Caco-2 (cell line): ENCODE measurements at regions not wholly inside any gene's neighbourhood (a gene's known extent, or its start where the extent isn't known, plus 50 kb on each side); places are given as distances from the start of the nearest gene placed in this dataset.

Source experiments
- BruUV-seq: library from RNA; stranded (reverse); fragments of 400-500 nt; replicated peaks from 2 replicates; lab custom pipeline; 2021; lab: Mats Ljungman, UMichigan
- CTCF ChIA-PET: fragments of 300-600 bp; sonication (Branson Sonifier 250); formaldehyde crosslinking; loops from one replicate; lab custom pipeline; 2022; ENCODE audit warnings: antibody characterized with exemption; lab: Charles Lee
- POLR2A ChIA-PET: fragments of 300-600 bp; sonication (Branson Sonifier 250); formaldehyde crosslinking; loops from one replicate; lab custom pipeline; 2022; ENCODE audit warnings: antibody characterized with exemption; lab: Charles Lee
- DNase-seq, 2 experiments: peaks; one replicate each; pipeline versions ENCODE4 v3.0.0 to v3.0.0-alpha.2; 2020 to 2022
- H3K27me3 ChIP-seq: replicated peaks from 2 replicates; pipeline ENCODE4 v1.6.0; 2011; ENCODE audit warnings: low read length; ENCODE audit not compliant: control insufficient read depth, insufficient read depth
- H3K36me3 ChIP-seq: 2 replicates; pipeline ENCODE4 v1.5.1; 2011; ENCODE audit warnings: low read length; ENCODE audit not compliant: control insufficient read depth, insufficient read depth
- H3K4me1 ChIP-seq: fragments of 250-450 bp; sonication (Bioruptor Pico); 2 replicates; pipeline ENCODE4 v1.5.1; 2020; ENCODE audit warnings: mild to moderate bottlenecking
- H3K4me3 ChIP-seq: 2 replicates; pipeline ENCODE4 v1.5.1; 2011; ENCODE audit warnings: low read depth, mild to moderate bottlenecking, control low read depth, low read length
- H3K9me3 ChIP-seq: fragments of 250-450 bp; sonication (Bioruptor Pico); 2 replicates; pipeline ENCODE4 v1.5.1; 2020; ENCODE audit warnings: mild to moderate bottlenecking, moderate library complexity
- H3K27ac Mint-ChIP-seq: one replicate; pipeline ENCODE4 v1.8.0; 2022; ENCODE audit warnings: mixed read lengths; ENCODE audit not compliant: unreplicated experiment
- H3K27me3 Mint-ChIP-seq: one replicate; pipeline ENCODE4 v1.8.0; 2022; ENCODE audit warnings: mixed read lengths; ENCODE audit not compliant: insufficient read depth, unreplicated experiment
- H3K36me3 Mint-ChIP-seq: one replicate; pipeline ENCODE4 v1.8.0; 2022; ENCODE audit warnings: mild to moderate bottlenecking, mixed read lengths; ENCODE audit not compliant: insufficient read depth, unreplicated experiment
- H3K4me1 Mint-ChIP-seq: one replicate; pipeline ENCODE4 v1.8.0; 2022; ENCODE audit warnings: low read depth, mixed read lengths; ENCODE audit not compliant: unreplicated experiment
- H3K4me3 Mint-ChIP-seq: one replicate; pipeline ENCODE4 v1.8.0; 2022; ENCODE audit warnings: mild to moderate bottlenecking, moderate library complexity, mixed read lengths; ENCODE audit not compliant: unreplicated experiment
- H3K9me3 Mint-ChIP-seq: one replicate; pipeline ENCODE4 v1.8.0; 2022; ENCODE audit warnings: mixed read lengths; ENCODE audit not compliant: unreplicated experiment
- intact Hi-C: fragments of 100-400 bp; cut with micrococcal nuclease; formaldehyde crosslinking; loops from one replicate; pipeline ENCODE4 v1.10.0; 2022; ENCODE audit not compliant: unreplicated experiment
- TF ChIP-seq, protein P1 (sequence below), 2 experiments: fragments of 200-600 bp in 1 of 2; IDR thresholded peaks; 1 replicate in 1 of 2; 2 replicates in 1 of 2; pipeline versions ENCODE4 v1.5.1 to v1.8.0; 2011 to 2022; ENCODE audit warnings: antibody characterized with exemption in 1 of 2, control low read depth in 1 of 2, inconsistent platforms in 1 of 2, low read depth in 1 of 2, low read length in 1 of 2, mild to moderate bottlenecking in 1 of 2, moderate library complexity in 1 of 2; ENCODE audit not compliant: insufficient read depth in 1 of 2, severe bottlenecking in 1 of 2, unreplicated experiment in 1 of 2

GRCh38 chr9:78448960-78449673, 152.2 kb downstream of the PSAT1 start:
- TF ChIP-seq, protein P1, sequence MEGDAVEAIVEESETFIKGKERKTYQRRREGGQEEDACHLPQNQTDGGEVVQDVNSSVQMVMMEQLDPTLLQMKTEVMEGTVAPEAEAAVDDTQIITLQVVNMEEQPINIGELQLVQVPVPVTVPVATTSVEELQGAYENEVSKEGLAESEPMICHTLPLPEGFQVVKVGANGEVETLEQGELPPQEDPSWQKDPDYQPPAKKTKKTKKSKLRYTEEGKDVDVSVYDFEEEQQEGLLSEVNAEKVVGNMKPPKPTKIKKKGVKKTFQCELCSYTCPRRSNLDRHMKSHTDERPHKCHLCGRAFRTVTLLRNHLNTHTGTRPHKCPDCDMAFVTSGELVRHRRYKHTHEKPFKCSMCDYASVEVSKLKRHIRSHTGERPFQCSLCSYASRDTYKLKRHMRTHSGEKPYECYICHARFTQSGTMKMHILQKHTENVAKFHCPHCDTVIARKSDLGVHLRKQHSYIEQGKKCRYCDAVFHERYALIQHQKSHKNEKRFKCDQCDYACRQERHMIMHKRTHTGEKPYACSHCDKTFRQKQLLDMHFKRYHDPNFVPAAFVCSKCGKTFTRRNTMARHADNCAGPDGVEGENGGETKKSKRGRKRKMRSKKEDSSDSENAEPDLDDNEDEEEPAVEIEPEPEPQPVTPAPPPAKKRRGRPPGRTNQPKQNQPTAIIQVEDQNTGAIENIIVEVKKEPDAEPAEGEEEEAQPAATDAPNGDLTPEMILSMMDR (IDR thresholded peaks at IDR 0.05; ENCODE audit: insufficient read depth in 1 of 2, low read depth in 1 of 2, low read length in 1 of 2, severe bottlenecking in 1 of 2, unreplicated experiment in 1 of 2): no peak
- H3K27ac Mint-ChIP-seq: no peak overlapping the region
- Histone ChIP-seq H3K4me3 (no peak overlapping the region), H3K36me3 (no peaks in the 10 kb centered on the region), H3K9me3 (no peaks in the 10 kb centered on the region), H3K4me1 (no peaks in the 10 kb centered on the region), H3K27me3 (no peaks in the 10 kb centered on the region)
- ChIA-PET POLR2A (no interaction called here), CTCF (no interaction called here)
- H3K36me3 Mint-ChIP-seq: no peaks in the 10 kb centered on the region
- no TSS peak for BruUV-seq
- H3K9me3 Mint-ChIP-seq: no peaks in the 10 kb centered on the region
- DNase-seq: no peak
- intact Hi-C loops: loop anchor here (10.0 kb wide), 1 partner anchor 156 kb away; no protein-coding TSS in a partner anchor
- no peak overlapping the region for H3K4me3 Mint-ChIP-seq
- peaks cover 3% of the 10 kb centered on the region for H3K27me3 Mint-ChIP-seq
- H3K4me1 Mint-ChIP-seq: no peaks in the 10 kb centered on the region

DNA sequence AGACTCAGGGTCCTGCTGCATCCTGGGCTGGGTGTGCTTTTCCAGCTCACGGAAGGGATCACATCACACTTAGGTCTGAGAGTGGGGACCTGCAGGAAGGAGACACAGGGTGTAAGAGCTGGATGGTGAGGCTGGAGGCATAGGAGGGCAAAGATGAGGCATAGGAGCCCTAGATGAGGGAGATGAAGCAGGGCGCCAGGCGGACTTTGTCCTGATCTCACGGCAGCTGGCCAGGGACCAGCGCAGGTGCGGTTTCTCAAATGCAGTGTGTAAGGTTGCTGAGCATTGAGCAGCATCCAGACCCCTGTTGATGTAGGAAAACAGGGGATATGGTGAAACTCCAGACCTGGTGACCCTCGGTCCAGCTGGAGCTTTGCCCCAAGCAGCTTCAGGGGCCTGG, 156.5 kb downstream of the PSAT1 start:
- Mint-ChIP-seq H3K36me3 (no peaks in the 10 kb centered on the region), H3K4me1 (no peaks in the 10 kb centered on the region), H3K9me3 (no peaks in the 10 kb centered on the region), H3K27ac (no peak overlapping the region), H3K4me3 (no peak overlapping the region), H3K27me3 (peaks cover 3% of the 10 kb centered on the region)
- H3K9me3 ChIP-seq: no peaks in the 10 kb centered on the region
- H3K4me1 ChIP-seq: no peaks in the 10 kb centered on the region
- intact Hi-C loops: no loop called here
- TF ChIP-seq, protein P1 (IDR thresholded peaks at IDR 0.05; ENCODE audit: insufficient read depth in 1 of 2, low read depth in 1 of 2, low read length in 1 of 2, severe bottlenecking in 1 of 2, unreplicated experiment in 1 of 2): no peak
- no peak overlapping the region for H3K4me3 ChIP-seq
- H3K27me3 ChIP-seq: no peaks in the 10 kb centered on the region
- CTCF ChIA-PET: no interaction called here
- no TSS peak for BruUV-seq
- POLR2A ChIA-PET: no interaction called here
- DNase-seq: no peak
- H3K36me3 ChIP-seq: no peaks in the 10 kb centered on the region

DNA sequence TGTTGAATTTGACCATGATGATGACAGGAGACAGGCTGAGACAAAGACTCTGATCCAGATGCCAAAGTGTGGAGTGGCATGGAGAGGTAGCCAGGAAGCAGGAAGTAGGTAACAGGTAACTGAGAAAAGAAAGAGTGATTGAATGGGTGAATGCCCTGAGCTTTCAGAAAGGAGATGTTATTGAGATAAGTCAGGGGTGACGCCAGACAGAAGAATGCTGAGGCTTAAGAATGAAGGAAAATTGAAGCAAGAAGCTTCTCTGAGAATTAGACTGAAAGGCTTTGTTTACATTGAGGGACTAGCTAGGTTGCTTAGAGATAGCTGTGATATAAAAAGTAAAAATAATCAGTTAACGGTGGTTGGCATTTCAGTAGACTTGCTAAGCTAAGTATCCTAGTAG, 165.7 kb downstream of the PSAT1 start:
- intact Hi-C loops: no loop called here
- H3K9me3 Mint-ChIP-seq: no peaks in the 10 kb centered on the region
- BruUV-seq: no TSS peak
- no peaks in the 10 kb centered on the region for H3K27me3 Mint-ChIP-seq
- ChIA-PET CTCF (no interaction called here), POLR2A (no interaction called here)
- H3K27me3 ChIP-seq: no peaks in the 10 kb centered on the region
- no peaks in the 10 kb centered on the region for H3K9me3 ChIP-seq
- H3K4me1 Mint-ChIP-seq: no peaks in the 10 kb centered on the region
- no peak overlapping the region for H3K4me3 ChIP-seq
- no peak overlapping the region for H3K4me3 Mint-ChIP-seq
- H3K36me3 ChIP-seq: no peaks in the 10 kb centered on the region
- H3K27ac Mint-ChIP-seq: no peak overlapping the region
- no peaks in the 10 kb centered on the region for H3K36me3 Mint-ChIP-seq
- no peaks in the 10 kb centered on the region for H3K4me1 ChIP-seq
- DNase-seq: no peak
- TF ChIP-seq, protein P1 (IDR thresholded peaks at IDR 0.05; ENCODE audit: insufficient read depth in 1 of 2, low read depth in 1 of 2, low read length in 1 of 2, severe bottlenecking in 1 of 2, unreplicated experiment in 1 of 2): no peak
